ENCODE measurements at regions not wholly inside any gene's neighbourhood (a gene's known extent, or its start where the extent isn't known, plus 50 kb on each side); places are given as distances from the start of the nearest gene placed in this dataset.

DNA sequence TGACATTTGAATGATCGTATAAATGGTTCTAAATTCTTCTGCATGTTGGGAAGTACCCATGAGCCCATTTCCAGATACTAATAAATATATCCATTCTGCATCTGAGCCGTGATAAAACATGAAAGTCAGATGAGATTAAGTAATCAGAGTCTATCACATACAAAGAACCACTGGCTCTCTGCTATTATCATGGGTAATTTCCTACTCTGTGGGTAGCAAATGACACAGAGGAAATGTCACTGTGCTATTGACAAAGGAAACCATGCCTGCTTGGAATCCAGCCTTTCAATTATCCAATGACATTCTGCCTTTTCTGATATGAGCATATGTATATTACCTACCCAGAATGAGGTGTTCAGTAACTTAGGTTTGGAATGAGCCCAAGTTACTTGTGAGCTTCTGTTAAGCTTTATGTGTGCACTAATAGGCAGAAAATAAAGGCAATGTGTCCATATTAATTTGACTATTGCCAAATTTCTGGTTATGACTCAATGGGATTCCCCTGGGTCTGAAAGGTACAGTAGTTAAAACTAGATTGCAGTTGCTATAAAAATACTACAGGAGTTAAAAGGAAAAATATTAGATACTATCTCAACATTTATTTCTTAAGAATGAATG lies 238.7 kb upstream of the KCNIP4 start:
- Histone ChIP-seq H3K9ac (ENCODE audit: insufficient read depth in 1 of 2, low read depth in 2 of 2, low read length in 2 of 2) (no peak overlapping the region), H4K20me1 (replicated peaks; ENCODE audit: control insufficient read depth, insufficient read depth, low read length) (no peaks in the 10 kb centered on the region), H3K9me3 (replicated peaks; ENCODE audit: control insufficient read depth, insufficient read depth, low read depth, low read length) (no peaks in the 10 kb centered on the region), H3K4me3 (no peak overlapping the region), H3K27ac (ENCODE audit: extremely low read depth, low read depth, low read length) (no peak overlapping the region), H3K79me2 (ENCODE audit: control insufficient read depth, insufficient read depth, low read length) (no peaks in the 10 kb centered on the region), H2AFZ (ENCODE audit: low read depth, low read length) (no peak overlapping the region), H3K9me1 (ENCODE audit: control insufficient read depth, insufficient read depth, low read length) (no peaks in the 10 kb centered on the region), H3K36me3 (ENCODE audit: control insufficient read depth, insufficient read depth, low read length) (no peaks in the 10 kb centered on the region), H3K27me3 (ENCODE audit: control insufficient read depth in 2 of 2, insufficient read depth in 2 of 2, low read length in 2 of 2) (no peaks in the 10 kb centered on the region), H3K4me2 (ENCODE audit: insufficient read depth, low read length) (no peak overlapping the region), H3K4me1 (replicated peaks in 1 of 2; ENCODE audit: control insufficient read depth in 2 of 2, insufficient read depth in 2 of 2, low read length in 2 of 2) (no peaks in the 10 kb centered on the region)
- in situ Hi-C loops (cut with MboI), result no loop called here
- ChIA-PET CTCF (ENCODE audit: low intra/inter-chr PET ratio) (no interaction called here), POLR2A (no interaction called here)
- no peak for TF ChIP-seq ARHGAP35 (IDR thresholded peaks at IDR 0.05; ENCODE audit: partially characterized antibody)
- TF ChIP-seq CC2D1A (IDR thresholded peaks at IDR 0.05), result no peak
- no peak for TF ChIP-seq FOXJ2 (tag; IDR thresholded peaks at IDR 0.05)
- TF ChIP-seq, protein P1, sequence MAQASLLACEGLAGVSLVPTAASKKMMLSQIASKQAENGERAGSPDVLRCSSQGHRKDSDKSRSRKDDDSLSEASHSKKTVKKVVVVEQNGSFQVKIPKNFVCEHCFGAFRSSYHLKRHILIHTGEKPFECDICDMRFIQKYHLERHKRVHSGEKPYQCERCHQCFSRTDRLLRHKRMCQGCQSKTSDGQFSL (CRISPR knock-in tag; IDR thresholded peaks at IDR 0.05), result no peak
- TF ChIP-seq, protein P1 (tag; IDR thresholded peaks at IDR 0.05), result no peak
- no peak for TF ChIP-seq ETV6 (IDR thresholded peaks at IDR 0.05; ENCODE audit: borderline replicate concordance in 1 of 2, low read depth in 2 of 2, low read length in 1 of 2)
- TF ChIP-seq ETV6 (CRISPR knock-in tag; IDR thresholded peaks at IDR 0.05; ENCODE audit: borderline replicate concordance), result no peak
- no peak for TF ChIP-seq CBX5 (IDR thresholded peaks at IDR 0.05; ENCODE audit: borderline replicate concordance, low read depth)
- FAIRE-seq (no peak), ATAC-seq (no peak), DNase-seq (ENCODE audit: extremely low read depth in 1 of 4, low spot score in 3 of 4) (no peak)
- BruUV-seq (replicated peaks), result no TSS peak
- intact Hi-C loops (cut with micrococcal nuclease), result no loop called here
- WGBS (ENCODE audit: insufficient coverage, low coverage, missing lambda C conversion rate), result 2% methylated on average over 2 of the region's 2 CpGs

Measured in K562 (cell line).